ENCODE measurements at regions not wholly inside any gene's neighbourhood (a gene's known extent, or its start where the extent isn't known, plus 50 kb on each side); places are given as distances from the start of the nearest gene placed in this dataset.

DNA sequence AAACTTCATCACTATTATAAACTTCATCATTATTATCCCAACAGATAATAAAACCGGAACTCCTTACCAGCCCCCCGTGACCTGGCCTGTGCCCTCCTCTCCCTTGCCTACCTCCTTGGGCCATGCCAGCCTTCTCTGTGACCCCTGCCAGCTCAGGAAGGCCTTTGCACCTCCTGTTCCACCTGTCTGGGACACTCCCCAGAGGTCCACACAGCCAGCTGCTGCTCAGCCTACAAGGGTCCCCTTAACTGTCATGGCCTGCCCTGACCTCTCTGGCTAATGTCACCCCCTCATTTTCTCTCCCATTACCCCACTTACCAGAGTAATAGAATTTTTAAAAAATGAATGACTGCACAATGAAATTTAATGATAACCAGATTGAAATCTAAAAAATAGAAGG lies 121.0 kb downstream of the NCOR2 start:
- Histone ChIP-seq H3K9me3 (ENCODE audit: control insufficient read depth in 1 of 2, insufficient read depth in 1 of 2, low read depth in 1 of 2, low read length in 2 of 2) (no peaks in the 10 kb centered on the region), H3K36me3 (ENCODE audit: control insufficient read depth in 1 of 2, insufficient read depth in 2 of 2, low read length in 2 of 2) (0 out of 4 replicates have a peak, but pooled peaks cover 0 to 3% of the 10 kb centered on the region in 2 experiments), H4K20me1 (ENCODE audit: insufficient read depth) (no peaks in the 10 kb centered on the region), H3K79me2 (ENCODE audit: insufficient read depth, low read length) (no peaks in the 10 kb centered on the region), H3K9me2 (ENCODE audit: insufficient read depth) (no peaks in the 10 kb centered on the region), H3K4me2 (ENCODE audit: low read length) (no peak overlapping the region), H3K9ac (ENCODE audit: low read length) (no peak overlapping the region), H3K27ac (ENCODE audit: low read depth, low read length) (no peak overlapping the region), H2AFZ (ENCODE audit: low read depth, low read length, poor library complexity, severe bottlenecking) (no peak overlapping the region), H3K27me3 (ENCODE audit: insufficient read depth, low read length) (no peaks in the 10 kb centered on the region), H3K4me1 (ENCODE audit: control insufficient read depth in 1 of 2, insufficient read depth in 2 of 2, low read length in 2 of 2) (peaks cover 0 to 5% of the 10 kb centered on the region in 2 experiments; a peak in 1 of 4 replicates), H3K4me3 (replicated peaks in 1 of 2; ENCODE audit: low read depth in 1 of 2, low read length in 2 of 2) (no peak overlapping the region)
- ATAC-seq (no peak), DNase-seq (ENCODE audit: low read depth, low spot score) (no peak)
- ChIA-PET POLR2A (no interaction called here), CTCF (no interaction called here), RAD21 (ENCODE audit: low non-redundant PET in 1 of 2, low total read pairs in 2 of 2, uncharacterized antibody in 2 of 2, unreplicated experiment in 2 of 2) (no interaction called here)
- BruUV-seq (replicated peaks): no TSS peak
- intact Hi-C loops (cut with micrococcal nuclease): no loop called here
- TF ChIP-seq SRF (IDR thresholded peaks at IDR 0.05; ENCODE audit: low read depth): no peak
- no peak for TF ChIP-seq EZH2phosphoT487 (IDR thresholded peaks at IDR 0.05; ENCODE audit: borderline replicate concordance)
- no peak for TF ChIP-seq SP1 (IDR thresholded peaks at IDR 0.05; ENCODE audit: low read depth)
- TF ChIP-seq, protein P1, sequence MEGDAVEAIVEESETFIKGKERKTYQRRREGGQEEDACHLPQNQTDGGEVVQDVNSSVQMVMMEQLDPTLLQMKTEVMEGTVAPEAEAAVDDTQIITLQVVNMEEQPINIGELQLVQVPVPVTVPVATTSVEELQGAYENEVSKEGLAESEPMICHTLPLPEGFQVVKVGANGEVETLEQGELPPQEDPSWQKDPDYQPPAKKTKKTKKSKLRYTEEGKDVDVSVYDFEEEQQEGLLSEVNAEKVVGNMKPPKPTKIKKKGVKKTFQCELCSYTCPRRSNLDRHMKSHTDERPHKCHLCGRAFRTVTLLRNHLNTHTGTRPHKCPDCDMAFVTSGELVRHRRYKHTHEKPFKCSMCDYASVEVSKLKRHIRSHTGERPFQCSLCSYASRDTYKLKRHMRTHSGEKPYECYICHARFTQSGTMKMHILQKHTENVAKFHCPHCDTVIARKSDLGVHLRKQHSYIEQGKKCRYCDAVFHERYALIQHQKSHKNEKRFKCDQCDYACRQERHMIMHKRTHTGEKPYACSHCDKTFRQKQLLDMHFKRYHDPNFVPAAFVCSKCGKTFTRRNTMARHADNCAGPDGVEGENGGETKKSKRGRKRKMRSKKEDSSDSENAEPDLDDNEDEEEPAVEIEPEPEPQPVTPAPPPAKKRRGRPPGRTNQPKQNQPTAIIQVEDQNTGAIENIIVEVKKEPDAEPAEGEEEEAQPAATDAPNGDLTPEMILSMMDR (IDR thresholded peaks at IDR 0.05 in 2 of 3, conservative IDR thresholded peaks at IDR 0.05 in 1 of 3; ENCODE audit: borderline replicate concordance in 1 of 3, insufficient read depth in 1 of 3, low read depth in 2 of 3, low read length in 2 of 3): no peak
- TF ChIP-seq YY1 (IDR thresholded peaks at IDR 0.05; ENCODE audit: extremely low read depth, insufficient replicate concordance, low read depth, low read length): no peak
- TF ChIP-seq EZH2 (IDR thresholded peaks at IDR 0.05): no peak
- TF ChIP-seq EGR1 (IDR thresholded peaks at IDR 0.05; ENCODE audit: low read depth): no peak
- TF ChIP-seq JUND (IDR thresholded peaks at IDR 0.05): no peak
- no peak for TF ChIP-seq CEBPB (IDR thresholded peaks at IDR 0.05; ENCODE audit: low read depth)
- TF ChIP-seq, protein P2, sequence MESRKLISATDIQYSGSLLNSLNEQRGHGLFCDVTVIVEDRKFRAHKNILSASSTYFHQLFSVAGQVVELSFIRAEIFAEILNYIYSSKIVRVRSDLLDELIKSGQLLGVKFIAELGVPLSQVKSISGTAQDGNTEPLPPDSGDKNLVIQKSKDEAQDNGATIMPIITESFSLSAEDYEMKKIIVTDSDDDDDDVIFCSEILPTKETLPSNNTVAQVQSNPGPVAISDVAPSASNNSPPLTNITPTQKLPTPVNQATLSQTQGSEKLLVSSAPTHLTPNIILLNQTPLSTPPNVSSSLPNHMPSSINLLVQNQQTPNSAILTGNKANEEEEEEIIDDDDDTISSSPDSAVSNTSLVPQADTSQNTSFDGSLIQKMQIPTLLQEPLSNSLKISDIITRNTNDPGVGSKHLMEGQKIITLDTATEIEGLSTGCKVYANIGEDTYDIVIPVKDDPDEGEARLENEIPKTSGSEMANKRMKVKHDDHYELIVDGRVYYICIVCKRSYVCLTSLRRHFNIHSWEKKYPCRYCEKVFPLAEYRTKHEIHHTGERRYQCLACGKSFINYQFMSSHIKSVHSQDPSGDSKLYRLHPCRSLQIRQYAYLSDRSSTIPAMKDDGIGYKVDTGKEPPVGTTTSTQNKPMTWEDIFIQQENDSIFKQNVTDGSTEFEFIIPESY (IDR thresholded peaks at IDR 0.05; ENCODE audit: extremely low read depth, insufficient replicate concordance, low read length): no peak
- TF ChIP-seq, protein P3, sequence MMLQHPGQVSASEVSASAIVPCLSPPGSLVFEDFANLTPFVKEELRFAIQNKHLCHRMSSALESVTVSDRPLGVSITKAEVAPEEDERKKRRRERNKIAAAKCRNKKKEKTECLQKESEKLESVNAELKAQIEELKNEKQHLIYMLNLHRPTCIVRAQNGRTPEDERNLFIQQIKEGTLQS (IDR thresholded peaks at IDR 0.05): no peak
- TF ChIP-seq, protein P4, sequence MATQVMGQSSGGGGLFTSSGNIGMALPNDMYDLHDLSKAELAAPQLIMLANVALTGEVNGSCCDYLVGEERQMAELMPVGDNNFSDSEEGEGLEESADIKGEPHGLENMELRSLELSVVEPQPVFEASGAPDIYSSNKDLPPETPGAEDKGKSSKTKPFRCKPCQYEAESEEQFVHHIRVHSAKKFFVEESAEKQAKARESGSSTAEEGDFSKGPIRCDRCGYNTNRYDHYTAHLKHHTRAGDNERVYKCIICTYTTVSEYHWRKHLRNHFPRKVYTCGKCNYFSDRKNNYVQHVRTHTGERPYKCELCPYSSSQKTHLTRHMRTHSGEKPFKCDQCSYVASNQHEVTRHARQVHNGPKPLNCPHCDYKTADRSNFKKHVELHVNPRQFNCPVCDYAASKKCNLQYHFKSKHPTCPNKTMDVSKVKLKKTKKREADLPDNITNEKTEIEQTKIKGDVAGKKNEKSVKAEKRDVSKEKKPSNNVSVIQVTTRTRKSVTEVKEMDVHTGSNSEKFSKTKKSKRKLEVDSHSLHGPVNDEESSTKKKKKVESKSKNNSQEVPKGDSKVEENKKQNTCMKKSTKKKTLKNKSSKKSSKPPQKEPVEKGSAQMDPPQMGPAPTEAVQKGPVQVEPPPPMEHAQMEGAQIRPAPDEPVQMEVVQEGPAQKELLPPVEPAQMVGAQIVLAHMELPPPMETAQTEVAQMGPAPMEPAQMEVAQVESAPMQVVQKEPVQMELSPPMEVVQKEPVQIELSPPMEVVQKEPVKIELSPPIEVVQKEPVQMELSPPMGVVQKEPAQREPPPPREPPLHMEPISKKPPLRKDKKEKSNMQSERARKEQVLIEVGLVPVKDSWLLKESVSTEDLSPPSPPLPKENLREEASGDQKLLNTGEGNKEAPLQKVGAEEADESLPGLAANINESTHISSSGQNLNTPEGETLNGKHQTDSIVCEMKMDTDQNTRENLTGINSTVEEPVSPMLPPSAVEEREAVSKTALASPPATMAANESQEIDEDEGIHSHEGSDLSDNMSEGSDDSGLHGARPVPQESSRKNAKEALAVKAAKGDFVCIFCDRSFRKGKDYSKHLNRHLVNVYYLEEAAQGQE (IDR thresholded peaks at IDR 0.05; ENCODE audit: low read depth): no peak
- no peak for TF ChIP-seq SIN3A (IDR thresholded peaks at IDR 0.05; ENCODE audit: low read depth)
- TF ChIP-seq, protein P5, sequence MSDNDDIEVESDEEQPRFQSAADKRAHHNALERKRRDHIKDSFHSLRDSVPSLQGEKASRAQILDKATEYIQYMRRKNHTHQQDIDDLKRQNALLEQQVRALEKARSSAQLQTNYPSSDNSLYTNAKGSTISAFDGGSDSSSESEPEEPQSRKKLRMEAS (IDR thresholded peaks at IDR 0.05): no peak
- no peak for TF ChIP-seq RAD21 (IDR thresholded peaks at IDR 0.05; ENCODE audit: low read depth)
- no peak for TF ChIP-seq ZNF274 (IDR thresholded peaks at IDR 0.05; ENCODE audit: low read depth, low read length)
- TF ChIP-seq CBX3 (IDR thresholded peaks at IDR 0.05; ENCODE audit: low read depth): no peak
- no peak for TF ChIP-seq TCF7L2 (IDR thresholded peaks at IDR 0.05; ENCODE audit: borderline replicate concordance, extremely low read depth, insufficient read depth, insufficient read length)
- TF ChIP-seq ELF1 (IDR thresholded peaks at IDR 0.05; ENCODE audit: borderline replicate concordance, low read depth): no peak
- TF ChIP-seq ZFX (IDR thresholded peaks at IDR 0.05): no peak
